GM12878 (cell line): ENCODE measurements at regions not wholly inside any gene's neighbourhood (a gene's known extent, or its start where the extent isn't known, plus 50 kb on each side); places are given as distances from the start of the nearest gene placed in this dataset.

Experiments used
- ATAC-seq: fragments of 200-7000 bp; cut with Tn5 transposase; 3 replicates; pipeline ENCODE4 v1.9.1; 2020; ENCODE audit warnings: mild to moderate bottlenecking, moderate library complexity
- BruUV-seq: library from RNA; stranded (reverse); fragments of 400-500 nt; replicated peaks from 2 replicates; lab custom pipeline; 2021; lab: Mats Ljungman, UMichigan
- CTCF ChIA-PET: fragments of 300-600 bp; sonication (Branson Sonifier 250); formaldehyde crosslinking; extraction: SDS; loops from one replicate; lab custom pipeline; 2021; ENCODE audit warnings: inconsistent platforms; lab: Yijun Ruan, JAX
- POLR2A ChIA-PET: fragments of 350-600 bp; formaldehyde crosslinking; extraction: SDS; loops from one replicate; lab custom pipeline; 2021; ENCODE audit warnings: inconsistent platforms; lab: Charles Lee
- RAD21 ChIA-PET: fragments of 300-600 bp; sonication (Branson Sonifier 250); formaldehyde crosslinking; loops from one replicate; lab custom pipeline; 2023; ENCODE audit warnings: antibody characterized with exemption; ENCODE audit not compliant: unreplicated experiment; lab: Charles Lee
- SMC1A ChIA-PET: fragments of 300-600 bp; sonication (Branson Sonifier 250); formaldehyde crosslinking; loops from one replicate; lab custom pipeline; 2023; ENCODE audit not compliant: unreplicated experiment, uncharacterized antibody; lab: Charles Lee
- DNase-seq: peaks from one replicate; pipeline ENCODE4 v3.0.0-alpha.2; 2011; ENCODE audit warnings: low read depth, low spot score
- FAIRE-seq: peaks from 3 replicates; lab custom pipeline; 2011; peaks lifted over from hg19 to GRCh38; lab: Jason Lieb, UNC
- H2AFZ ChIP-seq: 2 replicates; pipeline ENCODE4 v1.6.0; 2011; ENCODE audit warnings: low read depth, low read length, control low read depth; ENCODE audit not compliant: control insufficient read depth
- H3K27ac ChIP-seq: 2 replicates; pipeline ENCODE4 v1.5.1; 2011; ENCODE audit warnings: control low read depth; ENCODE audit not compliant: control insufficient read depth, insufficient read depth
- H3K27me3 ChIP-seq, 2 experiments: replicated peaks in 1 of 2; 2 replicates each; pipeline versions ENCODE4 v1.6.0 to v1.6.1; 2011; ENCODE audit warnings: low read length in 1 of 2; ENCODE audit not compliant: control insufficient read depth in 2 of 2, insufficient read depth in 2 of 2
- H3K36me3 ChIP-seq, 2 experiments: 2 replicates each; pipeline ENCODE4 v1.5.1; 2011; ENCODE audit warnings: low read length in 1 of 2; ENCODE audit not compliant: control insufficient read depth in 2 of 2, insufficient read depth in 2 of 2
- H3K4me1 ChIP-seq: 2 replicates; pipeline ENCODE4 v1.6.1; 2011; ENCODE audit warnings: mild to moderate bottlenecking, low read length, moderate library complexity, mixed read lengths; ENCODE audit not compliant: control insufficient read depth, insufficient read depth
- H3K4me2 ChIP-seq: 2 replicates; pipeline ENCODE4 v1.6.0; 2011; ENCODE audit warnings: control low read depth; ENCODE audit not compliant: control insufficient read depth, insufficient read depth
- H3K4me3 ChIP-seq: fragments of 200-600 bp; sonication (generic); 2 replicates; pipeline ENCODE4 v1.5.1; 2016
- H3K79me2 ChIP-seq: 2 replicates; pipeline ENCODE4 v1.6.0; 2011; ENCODE audit warnings: low read length; ENCODE audit not compliant: control insufficient read depth, insufficient read depth
- H3K9ac ChIP-seq: 2 replicates; pipeline ENCODE4 v1.8.0; 2011; ENCODE audit warnings: low read length, control low read depth, mixed read lengths; ENCODE audit not compliant: control insufficient read depth, insufficient read depth
- H3K9me3 ChIP-seq: replicated peaks from 3 replicates; pipeline ENCODE4 v1.5.1; 2011; ENCODE audit warnings: mild to moderate bottlenecking, low read length; ENCODE audit not compliant: control insufficient read depth, insufficient read depth
- H4K20me1 ChIP-seq: 2 replicates; pipeline ENCODE4 v1.6.0; 2011; ENCODE audit not compliant: control insufficient read depth, insufficient read depth
- HCFC1 ChIP-seq: fragments of 150-350 bp; IDR thresholded peaks from 2 replicates; pipeline ENCODE4 v1.6.1; 2014; ENCODE audit warnings: low read length
- IRF5 ChIP-seq: fragments of 450-650 bp; IDR thresholded peaks from 2 replicates; pipeline ENCODE4 v1.6.1; 2017; ENCODE audit warnings: borderline replicate concordance
- MEF2A ChIP-seq: IDR thresholded peaks from 2 replicates; pipeline ENCODE4 v1.6.1; 2011; ENCODE audit warnings: low read depth, mild to moderate bottlenecking, low read length, moderate library complexity; ENCODE audit not compliant: insufficient read depth
- MXI1 ChIP-seq: fragments of 150-350 bp; IDR thresholded peaks from 2 replicates; pipeline ENCODE4 v1.6.1; 2011; ENCODE audit warnings: low read depth, mild to moderate bottlenecking, inconsistent platforms, low read length, improper control_type of control experiment
- NFYA ChIP-seq: IDR thresholded peaks from 2 replicates; pipeline ENCODE4 v1.6.1; 2011; ENCODE audit warnings: low read depth, mild to moderate bottlenecking, low read length, improper control_type of control experiment, borderline replicate concordance
- NFYB ChIP-seq: IDR thresholded peaks from 2 replicates; pipeline ENCODE4 v1.6.1; 2011; ENCODE audit warnings: low read depth, mild to moderate bottlenecking, low read length, improper control_type of control experiment, moderate library complexity; ENCODE audit not compliant: insufficient read depth
- PML ChIP-seq: IDR thresholded peaks from 2 replicates; pipeline ENCODE4 v1.6.1; 2012; ENCODE audit warnings: low read length, inconsistent platforms
- RBBP5 ChIP-seq: fragments of 200-600 bp; sonication (generic); conservative IDR thresholded peaks from 2 replicates; pipeline ENCODE4 v1.6.1; 2016
- RFX5 ChIP-seq: IDR thresholded peaks from 2 replicates; pipeline ENCODE4 v1.6.1; 2011; ENCODE audit warnings: low read depth, low read length, improper control_type of control experiment
- SMARCA5 ChIP-seq: fragments of 450-650 bp; IDR thresholded peaks from 2 replicates; pipeline ENCODE4 v1.6.1; 2017; ENCODE audit warnings: mild to moderate bottlenecking
- STAT3 ChIP-seq: IDR thresholded peaks from 2 replicates; pipeline ENCODE4 v1.6.1; 2011; ENCODE audit warnings: low read depth, low read length, improper control_type of control experiment
- TCF12 ChIP-seq: IDR thresholded peaks from 2 replicates; pipeline ENCODE4 v1.6.1; 2011; ENCODE audit warnings: low read depth, mild to moderate bottlenecking, low read length
- WGBS: methylation state at CpG from one replicate; pipeline ENCODE4 v1.1.6; 2016; ENCODE audit warnings: low lambda C conversion rate; ENCODE audit not compliant: insufficient replicate concordance, insufficient coverage; ENCODE audit errors: missing lambda C conversion rate; 5-methylcytosine and 5-hydroxymethylcytosine counted together
- in situ Hi-C: fragments of 300-500 bp; cut with MboI; formaldehyde crosslinking; loops from 9 replicates; pipeline ENCODE4 v1.14.3; 2018; ENCODE audit warnings: mixed read lengths
- intact Hi-C: fragments of 100-400 bp; cut with micrococcal nuclease; formaldehyde crosslinking; loops from one replicate; pipeline ENCODE4 v1.14.2; 2022; ENCODE audit not compliant: unreplicated experiment

DNA sequence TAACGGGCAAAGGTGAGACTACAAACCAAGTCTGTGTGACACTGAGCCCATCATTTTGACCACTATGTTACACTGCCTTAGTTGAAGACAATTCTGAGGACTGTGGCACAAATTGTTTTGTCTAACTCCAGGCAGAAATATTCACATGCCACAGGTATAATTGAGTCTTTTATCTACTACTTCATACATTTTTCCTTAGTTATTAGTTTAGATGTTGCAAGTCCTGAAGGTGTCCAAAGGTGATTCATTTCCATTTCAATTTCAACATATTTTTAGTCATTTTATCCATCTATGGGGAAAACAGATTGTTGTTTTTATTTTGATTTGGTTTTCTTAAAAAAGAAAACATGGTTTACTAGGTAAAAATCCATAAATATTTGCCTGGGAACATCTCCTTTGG, 341.7 kb upstream of the SMIM31 start:
- Histone ChIP-seq H3K4me3 (no peak overlapping the region), H3K79me2 (no peaks in the 10 kb centered on the region), H3K9ac (no peak overlapping the region), H3K27me3 (no peaks in the 10 kb centered on the region), H3K27ac (no peak overlapping the region), H3K36me3 (no peaks in the 10 kb centered on the region), H3K4me2 (no peak overlapping the region), H2AFZ (no peak overlapping the region), H3K4me1 (no peaks in the 10 kb centered on the region), H3K9me3 (no peaks in the 10 kb centered on the region), H4K20me1 (no peaks in the 10 kb centered on the region)
- DNase-seq (no peak), FAIRE-seq (no peak), ATAC-seq (no peak)
- intact Hi-C loops (no loop called here), in situ Hi-C loops (no loop called here)
- TF ChIP-seq SMARCA5 (no peak), IRF5 (no peak), STAT3 (no peak), HCFC1 (no peak), NFYB (no peak), RBBP5 (no peak), TCF12 (no peak), MEF2A (no peak), PML (no peak), RFX5 (no peak), MXI1 (no peak), NFYA (no peak)
- no TSS peak for BruUV-seq
- CTCF ChIA-PET = no interaction called here
- RAD21 ChIA-PET = no interaction called here
- SMC1A ChIA-PET = no interaction called here
- WGBS = 0% methylated on average over 1 of the region's 1 CpG
- POLR2A ChIA-PET = no interaction called here
